Erythroblast (primary cell): ENCODE measurements at regions not wholly inside any gene's neighbourhood (a gene's known extent, or its start where the extent isn't known, plus 50 kb on each side); places are given as distances from the start of the nearest gene placed in this dataset.

Source experiments
- GATA1 ChIP-seq: IDR thresholded peaks from 2 replicates; pipeline ENCODE4 v1.6.1; 2011; ENCODE audit warnings: low read depth, mild to moderate bottlenecking, control low read depth, low read length, moderate library complexity
- POLR2A ChIP-seq: IDR thresholded peaks from 2 replicates; pipeline ENCODE4 v1.6.1; 2011; ENCODE audit warnings: mild to moderate bottlenecking, low read length

GRCh38 chr2:129070663-129071062, 752.0 kb upstream of the HS6ST1 start:
- no peak for TF ChIP-seq POLR2A
- TF ChIP-seq GATA1: no peak
